22Rv1 (cell line): ENCODE measurements at regions not wholly inside any gene's neighbourhood (a gene's known extent, or its start where the extent isn't known, plus 50 kb on each side); places are given as distances from the start of the nearest gene placed in this dataset.

Experiments used
- H3K27ac ChIP-seq: fragments of 450-650 bp; 2 replicates; pipeline ENCODE4 v1.5.1; 2017
- ZFX ChIP-seq: fragments of 450-650 bp; IDR thresholded peaks from 2 replicates; pipeline ENCODE4 v1.6.1; 2017; ENCODE audit warnings: antibody characterized with exemption, borderline replicate concordance
- TF ChIP-seq, protein P1 (sequence below): fragments of 450-650 bp; IDR thresholded peaks from 2 replicates; pipeline ENCODE4 v1.5.1; 2017; ENCODE audit warnings: mild to moderate bottlenecking

DNA sequence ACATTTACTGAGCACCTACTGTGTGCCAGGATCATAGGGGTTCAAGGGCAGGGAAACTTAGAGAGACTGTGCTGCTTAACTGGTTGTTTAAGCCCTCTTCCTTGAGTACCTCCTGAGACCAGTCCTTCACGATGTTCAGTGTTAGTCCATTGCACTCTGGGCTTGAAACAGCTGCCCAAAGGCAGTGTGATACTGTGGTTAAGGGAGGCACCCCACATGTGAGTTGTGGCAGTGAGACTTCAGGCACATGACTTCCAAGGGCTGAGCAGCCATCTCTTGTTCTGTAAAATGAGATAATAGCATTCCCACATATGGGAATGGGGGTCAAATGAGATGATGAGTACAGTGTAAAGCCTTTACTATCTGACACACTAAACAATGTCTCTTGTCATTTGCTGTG, 75.1 kb downstream of the LINGO1 start:
- H3K27ac ChIP-seq, result no peak overlapping the region
- TF ChIP-seq, protein P1, sequence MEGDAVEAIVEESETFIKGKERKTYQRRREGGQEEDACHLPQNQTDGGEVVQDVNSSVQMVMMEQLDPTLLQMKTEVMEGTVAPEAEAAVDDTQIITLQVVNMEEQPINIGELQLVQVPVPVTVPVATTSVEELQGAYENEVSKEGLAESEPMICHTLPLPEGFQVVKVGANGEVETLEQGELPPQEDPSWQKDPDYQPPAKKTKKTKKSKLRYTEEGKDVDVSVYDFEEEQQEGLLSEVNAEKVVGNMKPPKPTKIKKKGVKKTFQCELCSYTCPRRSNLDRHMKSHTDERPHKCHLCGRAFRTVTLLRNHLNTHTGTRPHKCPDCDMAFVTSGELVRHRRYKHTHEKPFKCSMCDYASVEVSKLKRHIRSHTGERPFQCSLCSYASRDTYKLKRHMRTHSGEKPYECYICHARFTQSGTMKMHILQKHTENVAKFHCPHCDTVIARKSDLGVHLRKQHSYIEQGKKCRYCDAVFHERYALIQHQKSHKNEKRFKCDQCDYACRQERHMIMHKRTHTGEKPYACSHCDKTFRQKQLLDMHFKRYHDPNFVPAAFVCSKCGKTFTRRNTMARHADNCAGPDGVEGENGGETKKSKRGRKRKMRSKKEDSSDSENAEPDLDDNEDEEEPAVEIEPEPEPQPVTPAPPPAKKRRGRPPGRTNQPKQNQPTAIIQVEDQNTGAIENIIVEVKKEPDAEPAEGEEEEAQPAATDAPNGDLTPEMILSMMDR, result no peak
- no peak for TF ChIP-seq ZFX

DNA sequence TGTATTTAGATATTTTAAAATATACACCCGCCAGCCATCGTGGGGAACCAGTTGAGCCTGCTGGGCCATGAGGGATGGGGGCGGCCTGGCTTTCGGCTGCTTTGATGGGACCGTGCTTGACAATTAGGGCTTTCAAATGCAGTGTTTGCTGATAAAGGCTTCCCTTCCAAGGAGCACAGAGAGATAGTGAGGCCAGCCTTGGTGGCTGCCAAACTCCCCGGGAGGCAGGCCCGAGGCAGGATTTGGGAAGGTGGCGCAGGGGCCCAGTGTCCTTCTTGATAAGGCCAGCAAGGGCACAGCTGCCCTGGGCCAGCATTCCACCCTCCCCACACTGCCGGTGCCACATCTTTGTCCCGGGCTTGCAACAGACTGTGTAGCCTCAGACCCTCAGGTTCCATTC, 75.6 kb downstream of the LINGO1 start:
- TF ChIP-seq ZFX, result no peak
- TF ChIP-seq, protein P1, result no peak

DNA sequence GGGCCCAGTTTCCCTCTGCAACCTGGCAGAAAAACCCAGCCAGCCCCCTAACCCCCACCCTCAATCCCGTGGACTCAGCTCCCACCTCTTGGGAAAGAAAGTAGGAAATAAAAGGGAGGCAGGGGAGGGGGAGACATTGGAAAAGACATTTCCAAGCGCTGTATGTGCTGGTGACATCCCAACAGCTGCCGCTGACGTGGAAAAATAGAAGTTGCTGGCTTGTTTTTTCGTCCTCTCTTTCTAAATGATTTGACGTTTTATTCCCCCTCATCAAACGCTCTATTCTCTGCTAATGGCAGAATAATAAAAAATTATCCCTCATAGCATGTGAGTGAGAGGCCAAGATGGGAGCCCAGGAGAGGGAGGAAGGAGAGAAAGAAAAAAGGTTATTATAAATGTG, 76.1 kb downstream of the LINGO1 start:
- H3K27ac ChIP-seq, result no peak overlapping the region
- TF ChIP-seq, protein P1, result no peak
- no peak for TF ChIP-seq ZFX

More for the DNA sequence above, 75.6 kb downstream of the LINGO1 start:
- H3K27ac ChIP-seq, result no peak overlapping the region

DNA sequence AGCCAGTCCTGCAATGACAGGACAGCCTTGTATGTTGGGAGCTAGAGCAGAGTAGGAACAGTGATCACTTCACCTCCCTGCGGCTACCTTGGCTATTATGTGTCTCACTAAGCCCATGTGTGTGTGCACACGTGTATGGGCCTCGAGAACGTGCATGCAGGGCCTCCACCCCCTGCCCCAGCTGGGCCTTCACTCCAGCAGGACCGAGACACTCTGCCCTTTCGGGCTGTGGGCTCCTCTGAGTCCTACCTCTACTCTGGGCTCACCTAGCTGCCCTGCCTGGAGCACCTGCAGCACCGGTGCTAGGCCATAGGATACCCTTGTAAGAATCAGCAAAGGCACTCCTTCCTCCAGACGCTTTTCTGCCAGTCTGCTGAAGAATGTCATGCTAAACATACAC, 77.5 kb downstream of the LINGO1 start:
- no peak for TF ChIP-seq ZFX
- TF ChIP-seq, protein P1, result no peak
- no peak overlapping the region for H3K27ac ChIP-seq

DNA sequence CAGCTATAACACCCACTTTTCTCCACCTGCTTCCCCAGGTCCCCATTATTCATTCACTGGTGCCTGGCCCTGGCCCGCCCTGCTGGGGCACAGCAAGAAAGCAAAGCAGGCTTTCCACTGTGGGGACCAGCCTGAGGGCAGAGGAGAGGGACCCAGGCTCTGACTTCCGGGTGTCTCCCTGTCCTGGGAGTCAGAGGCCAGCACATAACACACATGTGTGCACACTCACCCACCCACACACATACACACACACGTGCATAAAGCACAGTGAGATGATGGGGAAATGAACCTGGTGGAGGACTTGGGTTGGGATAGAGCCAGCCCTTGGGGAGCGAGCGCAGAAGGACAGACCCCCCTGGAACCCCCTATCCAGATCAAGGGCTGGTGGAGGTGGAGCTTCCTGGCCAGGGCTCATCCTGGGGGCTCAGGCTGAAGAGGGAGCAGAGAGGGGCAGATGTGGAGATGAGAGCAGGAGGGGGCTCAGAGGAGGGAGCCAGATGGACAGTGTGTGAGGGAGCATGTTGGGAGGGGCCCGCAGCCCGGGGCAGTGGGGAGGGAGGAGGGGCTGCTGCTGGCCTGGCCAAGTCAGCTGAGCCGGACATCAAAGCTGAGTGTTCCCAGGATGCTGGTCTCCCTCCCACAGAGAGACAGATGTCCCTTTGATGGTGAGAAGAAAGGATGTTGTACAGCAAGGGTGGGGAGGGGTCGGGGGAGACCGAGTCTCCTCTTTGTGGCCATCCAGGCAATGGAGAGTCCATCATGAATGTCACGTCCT, 78.2 kb downstream of the LINGO1 start:
- no peak overlapping the region for H3K27ac ChIP-seq
- TF ChIP-seq ZFX, result no peak
- TF ChIP-seq, protein P1, result no peak

DNA sequence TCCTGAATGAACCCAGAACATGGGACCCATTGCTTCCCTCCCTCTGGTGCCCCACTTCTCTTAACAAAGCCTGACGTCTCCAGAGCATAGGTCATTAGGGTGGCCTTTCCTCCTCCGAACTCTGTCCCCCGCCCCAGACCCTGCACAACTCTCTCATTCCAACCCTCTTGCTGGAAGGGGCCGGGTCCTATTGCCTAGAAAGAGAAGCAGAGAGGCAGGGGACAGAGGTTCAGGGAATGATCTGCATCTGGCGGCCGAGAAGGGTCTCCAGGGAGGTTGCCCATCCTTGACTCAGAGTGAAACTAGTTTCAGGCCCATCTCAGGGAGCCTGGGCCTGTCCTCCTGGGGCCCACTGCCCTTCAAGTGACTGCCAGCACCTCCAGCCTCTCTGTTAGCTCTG, 79.0 kb downstream of the LINGO1 start:
- H3K27ac ChIP-seq, result no peak overlapping the region
- no peak for TF ChIP-seq ZFX
- TF ChIP-seq, protein P1, result no peak

DNA sequence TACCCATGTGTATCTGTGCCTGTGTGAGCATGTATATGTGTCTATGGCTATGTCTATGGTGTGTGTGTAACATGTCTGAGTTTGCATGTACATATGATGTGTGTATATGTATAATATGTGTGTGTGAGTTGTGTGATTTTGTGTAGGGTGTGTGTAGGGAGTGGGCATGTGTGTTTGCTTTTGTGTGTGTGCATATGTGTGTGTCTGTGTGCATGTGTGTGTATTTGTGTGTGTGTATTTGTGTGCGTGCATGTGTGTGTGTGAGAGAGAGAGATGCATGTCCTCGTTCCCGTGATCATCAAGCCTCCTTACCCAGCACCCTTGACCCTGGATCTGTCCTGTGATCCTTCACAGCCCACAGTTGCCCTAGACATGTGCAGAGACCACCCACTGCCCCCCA, 79.5 kb downstream of the LINGO1 start:
- TF ChIP-seq, protein P1, result no peak
- no peak for TF ChIP-seq ZFX
- H3K27ac ChIP-seq, result no peak overlapping the region
